GM18909 (cell line): ENCODE measurements at regions not wholly inside any gene's neighbourhood (a gene's known extent, or its start where the extent isn't known, plus 50 kb on each side); places are given as distances from the start of the nearest gene placed in this dataset.

ENCODE experiments used
- ATAC-seq: cut with Tn5 transposase; IDR thresholded peaks from one replicate; pipeline ENCODE4 v1.9.1; 2021; ENCODE audit warnings: mild to moderate bottlenecking; ENCODE audit not compliant: unreplicated experiment, poor library complexity

DNA sequence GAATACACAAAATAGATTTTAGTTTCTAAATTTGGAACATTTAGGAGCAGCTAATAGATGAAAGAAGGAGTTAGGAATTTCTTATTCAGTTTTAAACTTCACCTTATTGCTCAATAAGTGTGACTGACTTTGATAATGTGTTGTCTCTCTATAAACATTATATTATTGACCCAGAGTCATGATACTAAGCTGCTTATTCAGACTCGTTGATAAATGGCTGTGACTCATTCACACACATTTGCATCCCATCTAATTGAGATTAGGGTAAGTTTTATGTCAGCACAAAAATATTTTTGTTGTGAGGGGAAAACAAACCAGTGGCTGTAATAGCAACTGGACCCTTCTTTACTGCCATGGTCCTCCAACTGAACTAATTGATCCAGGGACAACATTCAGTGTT is 137.6 kb downstream of the GOLIM4 start:
- ATAC-seq = no peak

DNA sequence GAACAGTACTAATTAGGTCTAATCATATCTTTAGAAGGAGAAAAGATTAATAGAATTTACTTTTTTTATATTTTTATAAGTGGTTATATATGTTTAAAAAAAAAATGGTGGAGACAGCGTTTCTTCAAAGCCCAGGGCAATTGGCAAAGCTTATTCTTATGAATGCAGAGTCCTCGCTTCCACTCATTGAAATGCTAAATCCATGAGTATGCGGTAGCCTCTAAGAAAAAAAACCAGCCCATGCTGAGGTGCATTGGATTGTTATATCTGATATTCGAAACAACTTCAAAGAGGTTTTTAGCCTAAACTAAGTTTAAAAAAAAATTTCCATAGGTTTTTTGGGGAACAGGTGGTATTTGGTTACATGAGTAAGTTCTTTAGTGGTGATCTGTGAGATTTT is 142.8 kb downstream of the GOLIM4 start:
- no peak for ATAC-seq

DNA sequence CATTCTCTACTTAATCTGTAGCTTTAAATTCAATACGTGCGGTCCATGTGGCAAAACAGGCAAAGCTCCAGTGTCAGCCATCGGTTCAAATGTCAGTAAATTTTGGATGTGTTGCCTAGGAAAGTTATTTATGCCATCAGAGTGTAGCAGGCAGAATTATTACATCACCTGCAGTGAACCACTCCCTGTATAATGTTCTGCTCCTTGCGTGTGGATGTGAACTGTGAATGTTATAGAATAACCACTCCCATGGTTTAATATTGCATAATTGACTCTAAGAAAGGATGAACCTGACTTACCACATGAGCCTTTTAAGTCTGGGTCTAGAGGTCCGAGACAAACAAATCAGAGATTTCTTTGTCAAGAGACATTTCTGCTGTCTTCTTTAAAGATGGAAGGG is 145.5 kb downstream of the GOLIM4 start:
- ATAC-seq = no peak

DNA sequence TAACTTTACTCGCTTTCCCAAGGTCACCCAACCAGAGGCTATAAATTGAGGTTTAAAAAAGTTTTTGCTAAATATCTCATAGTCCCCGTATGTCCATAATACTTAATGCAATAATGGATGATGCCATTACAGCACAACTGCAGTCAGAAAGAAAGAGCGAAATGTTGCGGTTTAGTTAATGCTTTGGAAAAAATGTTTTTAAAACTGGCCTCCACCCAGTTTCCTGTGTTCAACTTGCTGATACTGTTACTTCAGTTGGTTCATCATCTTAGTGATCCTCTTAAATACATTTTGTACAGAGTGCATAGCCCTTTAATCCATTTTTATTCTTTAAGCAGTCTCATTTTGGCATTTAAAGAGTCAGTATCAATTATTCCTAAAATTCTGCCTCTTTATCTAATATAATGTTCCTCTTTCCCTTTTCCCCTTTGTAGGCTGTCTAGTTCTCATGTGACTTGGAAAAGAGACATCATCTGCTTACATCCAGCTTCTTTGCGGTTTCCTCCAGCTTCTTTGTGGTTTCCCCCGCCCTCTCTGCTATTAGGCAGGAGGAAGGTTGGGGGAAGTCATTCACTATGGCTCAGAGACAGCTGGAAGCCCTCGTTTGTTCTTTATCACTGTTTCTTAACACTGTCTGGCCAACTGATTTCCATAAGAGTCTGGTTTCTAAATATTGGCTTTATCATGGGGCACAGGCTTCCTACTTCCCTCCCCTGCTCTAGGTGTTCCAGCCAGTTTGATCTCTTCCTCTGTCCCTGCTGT is 154.3 kb downstream of the GOLIM4 start:
- no peak for ATAC-seq

DNA sequence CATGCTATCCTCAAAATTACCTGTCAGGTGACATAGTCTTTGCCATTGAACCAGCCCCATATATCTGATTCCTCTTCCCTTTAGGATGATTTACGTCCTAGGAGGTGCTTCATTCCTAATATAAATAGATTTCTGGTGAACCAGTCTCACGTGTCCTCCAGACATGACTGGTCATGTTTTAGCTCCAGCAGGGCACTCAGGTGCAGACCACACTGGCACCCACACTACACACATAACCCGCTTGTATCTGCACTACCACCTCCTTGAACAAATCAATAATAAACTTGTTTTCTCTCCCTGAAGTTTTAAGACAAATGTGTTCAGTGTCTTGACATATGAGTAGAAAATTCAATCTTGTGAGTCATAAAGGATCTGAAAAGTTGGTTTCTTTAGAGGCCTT is 155.5 kb downstream of the GOLIM4 start:
- ATAC-seq = no peak

DNA sequence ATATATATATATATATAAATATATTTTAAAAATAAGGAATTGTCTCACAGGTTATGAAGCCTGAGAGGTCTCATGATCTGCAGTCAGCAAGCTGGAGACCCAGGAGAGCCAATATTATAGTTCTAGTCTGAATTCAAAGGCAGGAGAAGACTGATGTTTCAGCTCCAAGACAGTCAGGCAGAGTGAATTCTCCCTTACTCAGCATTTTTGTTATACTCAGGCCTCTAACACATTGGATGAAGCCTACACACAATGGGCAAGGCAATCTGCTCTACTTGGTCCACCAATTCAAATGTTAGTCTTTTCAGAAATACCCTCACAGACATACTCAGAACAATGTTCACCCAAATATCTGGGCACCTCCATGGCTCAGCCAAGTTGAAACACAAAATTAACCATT is 157.2 kb downstream of the GOLIM4 start:
- ATAC-seq = no peak

DNA sequence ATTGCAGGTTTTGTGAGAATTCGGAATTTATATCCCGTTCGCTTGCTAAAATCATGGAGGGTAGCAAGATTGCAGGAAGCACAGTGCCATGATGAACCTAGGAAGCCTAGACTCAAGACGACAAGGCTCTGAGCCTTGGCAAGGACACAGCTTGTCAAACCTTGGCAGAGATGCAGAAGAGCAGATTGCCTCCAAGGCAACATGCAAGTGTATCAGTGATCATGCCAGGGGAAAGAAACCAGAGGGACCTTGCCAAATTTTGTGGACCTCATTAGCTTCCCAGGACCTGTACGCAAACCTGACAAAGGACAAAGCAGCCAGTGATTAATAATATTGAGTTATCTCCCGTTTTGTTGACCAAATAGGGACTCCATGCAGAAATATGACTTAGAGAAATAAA is 159.7 kb downstream of the GOLIM4 start:
- ATAC-seq = no peak

DNA sequence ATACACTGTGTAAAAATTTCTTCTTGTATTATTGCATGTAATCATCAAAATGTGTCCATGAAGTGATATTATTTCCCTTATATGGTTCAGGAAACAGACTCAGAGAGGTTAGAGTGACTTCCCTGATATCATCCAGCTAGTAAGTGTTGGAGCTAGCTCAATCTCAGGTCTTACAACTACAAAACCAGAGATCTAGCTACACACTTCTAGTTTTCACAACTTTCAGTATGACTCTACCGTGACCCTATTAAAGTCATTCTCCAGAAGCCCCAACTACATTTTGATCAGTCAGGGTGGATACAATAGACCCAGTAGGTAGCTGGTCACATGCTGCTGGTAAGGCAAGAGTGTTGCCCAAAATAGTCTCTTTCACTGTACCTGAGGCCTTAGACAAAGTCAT is 165.3 kb downstream of the GOLIM4 start:
- peak; percentile 58 for ATAC-seq

DNA sequence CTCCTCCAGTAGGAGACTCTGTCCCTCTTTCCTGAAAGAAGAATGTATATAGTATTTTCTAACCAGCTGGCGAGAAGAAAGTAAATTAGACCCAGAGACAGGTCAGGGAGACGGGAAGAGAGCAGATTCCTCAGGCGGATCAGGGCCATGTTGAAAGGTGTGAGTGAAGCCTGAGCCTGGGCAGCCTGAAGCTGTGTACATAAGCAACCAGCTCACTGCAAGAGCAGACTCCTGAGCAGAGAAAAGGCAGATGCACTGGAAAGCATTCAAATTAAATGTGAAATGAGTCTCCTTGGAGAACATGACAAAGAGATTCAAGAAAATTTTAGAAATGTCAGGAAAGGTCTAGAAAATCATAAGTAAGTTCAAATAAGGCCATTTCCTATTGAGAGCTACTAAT is 165.8 kb downstream of the GOLIM4 start:
- no peak for ATAC-seq

DNA sequence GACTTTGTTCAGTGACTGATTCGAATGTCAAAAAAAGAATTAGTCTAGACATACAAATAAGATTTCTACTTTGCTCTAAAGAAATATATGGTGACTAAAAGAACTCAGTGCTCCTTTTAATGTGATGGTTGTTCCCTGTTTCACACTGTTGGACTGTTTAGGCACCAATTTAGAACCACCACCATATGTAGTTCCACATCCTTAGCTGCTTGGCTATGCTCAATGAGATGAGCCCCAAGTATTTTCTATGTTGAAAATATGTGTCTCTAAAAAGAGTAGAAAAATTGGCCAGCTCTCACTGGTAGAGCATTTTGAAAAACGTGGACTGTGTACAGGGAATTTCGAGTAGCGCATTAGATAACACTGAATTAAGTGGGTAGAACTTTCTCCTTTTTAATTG is 167.3 kb downstream of the GOLIM4 start:
- ATAC-seq = no peak

DNA sequence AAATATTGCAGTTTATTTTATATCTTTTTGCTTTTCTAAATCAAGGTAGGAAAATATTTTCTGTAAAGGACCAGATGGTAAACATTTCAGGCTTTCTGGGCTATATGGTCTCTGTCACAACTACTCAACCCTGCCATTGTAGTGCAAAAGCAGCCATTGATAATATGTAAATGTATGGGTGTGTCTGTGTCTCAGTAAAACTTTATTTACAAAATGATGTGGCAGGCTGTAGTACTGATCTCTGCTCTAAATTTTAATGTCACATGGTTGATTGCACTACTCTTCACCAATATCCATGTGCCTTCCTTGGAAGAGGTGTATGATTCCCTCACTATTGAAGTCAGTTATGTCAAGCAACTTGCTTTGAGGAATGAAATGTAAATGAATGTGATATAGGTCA is 175.0 kb downstream of the GOLIM4 start:
- no peak for ATAC-seq

DNA sequence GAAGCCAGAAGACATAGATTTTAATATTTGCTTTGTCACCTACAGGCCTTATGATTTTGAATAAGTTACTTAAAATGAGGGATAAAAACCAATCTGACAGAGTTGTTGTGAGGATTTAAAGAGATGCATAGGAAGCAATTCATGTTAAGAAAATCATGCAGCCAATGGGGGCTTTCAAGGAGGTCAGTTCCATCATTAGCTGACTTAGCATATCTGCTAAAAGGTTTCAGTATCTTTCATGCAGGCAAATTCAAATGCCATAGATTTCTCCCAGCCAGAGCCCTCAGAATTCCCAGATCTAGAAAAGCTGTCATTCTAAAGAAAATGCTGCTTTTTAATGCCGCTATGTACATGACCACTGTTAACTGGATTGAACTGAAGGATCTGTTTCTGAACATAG is 176.1 kb downstream of the GOLIM4 start:
- ATAC-seq = no peak

DNA sequence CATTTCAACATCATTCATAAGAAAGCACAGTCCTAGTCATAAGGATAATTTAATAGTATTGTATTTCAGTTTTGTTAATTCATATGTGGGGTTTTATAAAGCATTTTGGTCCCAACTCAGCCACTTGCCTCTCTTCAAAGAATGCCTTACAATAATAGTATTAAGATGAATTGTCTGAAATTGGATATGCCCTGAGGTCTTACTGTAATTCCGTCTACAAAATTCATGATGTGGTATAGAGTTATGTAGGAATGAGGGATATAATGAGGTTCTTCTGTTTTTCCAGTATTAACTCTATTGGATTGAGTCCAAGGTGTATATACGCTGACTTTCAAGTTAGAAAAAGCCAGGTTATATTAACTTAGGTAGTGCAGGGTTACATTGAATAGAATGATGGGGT is 177.0 kb downstream of the GOLIM4 start:
- ATAC-seq = no peak

DNA sequence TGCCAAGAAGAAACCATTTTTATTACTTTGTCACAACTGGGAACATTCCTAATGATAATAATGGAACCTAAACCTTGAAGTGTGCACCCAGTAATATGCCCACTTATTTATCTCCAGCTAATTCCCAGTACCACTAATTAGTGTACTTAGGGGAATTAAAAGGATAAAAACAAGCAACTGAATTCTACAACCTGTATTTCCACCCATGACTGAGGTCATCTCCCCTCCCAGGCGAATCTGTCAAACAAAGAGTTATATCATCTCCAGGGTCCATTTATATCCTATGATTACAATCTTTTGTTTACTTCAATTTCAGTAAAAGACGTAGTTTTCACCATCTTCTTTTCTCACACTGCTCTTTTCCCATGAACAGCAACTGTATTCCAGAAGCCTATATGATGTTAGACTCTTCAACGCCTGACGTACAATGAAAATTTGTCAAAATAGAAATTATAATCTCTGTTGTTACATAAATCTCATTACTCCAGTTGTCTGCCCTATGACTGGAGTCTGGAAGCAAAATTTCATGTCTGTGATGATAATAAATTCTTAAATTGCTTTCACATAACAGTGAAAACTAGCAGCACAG is 177.6 kb downstream of the GOLIM4 start:
- no peak for ATAC-seq

DNA sequence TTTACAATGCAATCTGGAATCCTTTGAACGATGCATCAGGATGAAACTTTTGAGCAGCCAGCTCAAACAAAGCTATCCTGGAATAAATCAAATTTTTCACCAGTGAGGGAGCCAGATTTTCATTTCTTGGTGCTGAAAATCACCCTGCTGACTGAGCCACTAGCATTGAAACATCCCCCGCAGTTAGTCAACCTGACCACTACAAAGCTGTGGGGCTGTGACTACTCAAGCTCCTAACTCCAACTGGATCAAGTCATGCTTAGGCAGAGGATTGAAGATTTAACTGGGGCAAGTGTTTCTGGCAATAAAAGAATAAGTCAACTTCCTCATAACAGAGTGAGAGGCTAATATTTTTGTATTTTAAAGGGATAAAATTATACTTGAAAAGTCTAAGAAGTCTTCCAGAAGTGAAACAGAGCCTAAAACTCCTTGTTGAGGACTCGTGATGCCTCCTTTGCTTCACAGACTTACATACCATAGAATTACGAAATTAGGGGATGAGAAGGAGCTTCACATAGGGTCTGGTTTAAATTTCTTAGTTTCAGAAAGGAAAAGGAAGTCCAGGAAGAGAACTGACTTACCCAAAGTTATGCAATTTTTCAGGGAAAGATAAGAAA is 177.8 kb downstream of the SERPINI1 start:
- ATAC-seq = peak; percentile 59

DNA sequence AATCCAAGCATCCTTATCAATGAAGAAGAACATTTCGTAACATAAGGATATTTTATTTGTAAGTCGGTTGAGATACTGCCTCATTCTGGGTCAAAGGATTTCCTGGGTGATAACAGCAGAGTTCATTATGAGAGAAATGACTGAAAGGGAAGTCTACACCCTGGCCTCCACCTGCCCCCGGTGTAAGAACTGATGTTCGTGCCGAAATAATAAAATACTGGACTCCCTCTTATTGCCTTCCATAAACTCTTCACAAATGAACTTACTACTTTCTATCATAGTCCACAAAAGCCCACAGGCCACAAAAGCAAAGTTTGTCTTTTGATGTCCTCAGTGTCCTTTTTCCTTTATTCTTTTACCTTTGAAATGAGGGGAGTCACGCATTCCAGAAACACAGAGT is 174.4 kb downstream of the SERPINI1 start:
- no peak for ATAC-seq

DNA sequence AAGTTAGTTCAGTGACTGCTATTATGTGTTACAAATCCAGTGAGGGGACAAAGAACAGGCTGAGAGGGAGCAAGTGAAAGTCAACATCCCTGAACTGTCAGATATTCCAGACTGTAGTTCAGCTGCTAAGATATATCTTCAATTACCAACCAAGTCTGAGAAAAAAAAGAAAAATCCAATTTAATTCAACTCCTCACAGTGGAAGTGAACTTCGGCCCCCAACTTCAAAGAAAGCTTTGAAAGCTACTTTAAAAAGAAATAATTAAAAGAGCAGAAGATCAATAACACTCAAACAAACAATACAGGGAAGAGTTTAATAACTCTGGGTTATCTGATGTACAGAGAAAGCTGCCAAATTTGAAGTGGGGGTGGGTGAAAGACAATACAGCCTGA is 174.0 kb downstream of the SERPINI1 start:
- ATAC-seq = no peak

DNA sequence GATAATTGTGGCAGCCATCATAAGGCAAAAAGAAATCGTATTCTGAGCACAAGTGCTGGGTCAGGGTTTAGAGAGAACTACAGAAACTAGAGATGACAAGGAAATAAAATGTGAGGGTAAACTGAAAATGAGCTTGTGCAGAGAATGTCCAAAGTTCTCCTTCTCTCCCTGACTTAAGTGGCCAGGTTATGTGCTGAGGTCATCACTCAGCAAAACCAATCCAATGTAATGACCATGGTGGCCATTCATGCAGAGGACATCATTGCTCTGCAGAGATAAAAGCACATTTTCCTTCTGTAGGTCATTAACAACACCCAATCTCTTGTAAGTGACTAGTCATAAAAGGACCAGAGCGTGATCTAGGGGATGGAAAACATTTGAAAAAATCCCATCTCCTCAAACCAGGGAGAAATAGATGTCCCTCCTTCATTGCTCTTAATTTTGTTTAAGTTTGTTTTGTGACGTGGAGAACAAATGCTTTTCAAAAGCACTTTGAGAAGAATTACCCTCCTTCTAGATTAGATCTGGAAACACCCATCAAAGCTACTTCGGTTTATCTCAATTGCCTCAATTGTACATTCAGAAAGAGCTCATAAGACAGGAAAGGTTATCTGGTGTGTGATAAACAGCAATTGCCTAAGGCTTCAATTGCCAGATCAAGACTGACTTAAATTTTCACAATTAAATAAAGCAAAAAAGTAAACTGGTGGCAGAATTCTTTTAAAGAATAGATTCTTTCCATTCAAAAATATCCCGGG is 173.4 kb downstream of the SERPINI1 start:
- no peak for ATAC-seq

DNA sequence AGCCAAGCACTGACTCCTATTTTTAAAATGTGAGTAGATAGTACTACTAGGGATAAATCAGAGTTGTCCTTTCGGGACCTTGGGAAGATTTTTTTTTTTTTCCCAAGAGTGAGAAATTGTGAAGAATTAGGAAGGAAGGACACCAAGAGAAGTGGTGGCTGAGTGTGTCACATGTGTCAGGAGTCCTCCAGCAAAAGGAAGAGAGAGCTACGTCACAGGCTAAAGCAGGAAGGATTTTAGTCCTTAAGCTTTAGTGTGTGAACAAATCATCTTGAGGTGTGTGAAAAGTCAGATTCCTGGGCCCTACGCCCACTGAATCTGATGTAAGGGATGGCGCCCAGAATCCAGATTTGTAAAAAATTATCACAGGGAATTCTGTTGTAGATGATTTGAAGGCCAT is 172.7 kb downstream of the SERPINI1 start:
- ATAC-seq = no peak

DNA sequence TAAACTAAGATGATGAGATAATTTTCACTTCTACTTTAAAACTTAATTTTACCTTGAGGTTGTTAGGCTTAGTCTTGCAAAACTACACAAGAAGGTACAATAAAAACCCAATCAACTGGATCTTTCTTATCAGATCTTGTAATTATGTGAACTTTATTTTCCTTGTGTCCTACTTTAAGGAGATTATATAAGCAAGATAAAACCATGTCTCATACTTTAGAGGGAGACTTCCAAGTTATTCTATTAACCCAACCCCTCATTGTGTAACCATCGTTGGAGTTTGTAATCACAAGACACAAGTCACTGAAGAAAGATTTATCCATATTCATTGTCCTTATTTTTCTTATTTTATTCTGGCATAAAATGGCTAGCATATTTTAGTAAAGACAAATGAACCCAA is 165.6 kb downstream of the SERPINI1 start:
- no peak for ATAC-seq

DNA sequence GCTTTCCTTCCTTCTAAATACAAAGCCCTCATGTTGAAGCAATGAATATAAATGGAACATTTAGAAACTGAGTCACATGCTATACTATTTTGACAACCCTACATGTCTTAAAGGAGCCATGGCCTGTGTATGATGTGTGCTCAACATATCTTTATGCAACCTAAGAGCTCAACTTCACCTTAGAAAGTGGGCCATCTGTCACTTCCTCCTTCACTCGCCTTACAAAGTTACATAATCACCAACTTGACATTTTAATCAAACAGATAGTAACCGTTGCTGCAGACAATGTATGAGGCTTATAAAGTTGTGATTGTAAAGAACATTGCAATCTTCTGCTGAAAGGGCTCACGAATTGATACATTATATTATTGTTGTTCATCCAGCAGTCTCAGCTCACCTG is 163.6 kb downstream of the SERPINI1 start:
- ATAC-seq = no peak
